ENCODE measurements at regions not wholly inside any gene's neighbourhood (a gene's known extent, or its start where the extent isn't known, plus 50 kb on each side); places are given as distances from the start of the nearest gene placed in this dataset.
"Not testable (repeated sequence)": the region's sequence is repeated elsewhere in the genome, so short reads cannot be mapped to it uniquely, and the experiment has no call there.

DNA sequence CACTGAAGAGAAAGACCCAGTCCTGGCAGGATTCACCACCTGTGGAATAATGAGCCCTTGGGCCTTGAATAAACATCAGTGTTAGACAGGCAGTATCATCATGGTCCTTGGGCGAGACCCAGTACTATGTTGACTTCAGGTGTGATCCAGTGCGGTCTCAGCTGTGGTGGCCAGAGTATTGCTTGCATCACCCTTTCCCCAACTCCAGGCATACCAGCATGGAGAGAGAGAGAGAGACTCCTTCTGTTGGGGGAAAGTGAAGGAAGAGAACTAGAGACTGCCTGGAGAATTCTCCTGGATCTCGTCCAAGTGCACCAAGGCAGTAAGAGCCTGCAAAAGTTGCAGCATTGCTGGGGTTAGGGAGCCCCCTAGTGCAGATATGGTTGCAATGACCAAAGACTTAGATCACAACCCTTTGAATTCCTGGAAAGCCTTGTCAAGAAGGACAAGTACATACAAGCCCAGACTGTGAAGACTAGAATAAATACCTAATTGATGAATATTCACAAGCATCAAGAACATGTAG lies 61.1 kb upstream of the VAMP7 start:
- peak; percentile 57 for DNase-seq

DNA sequence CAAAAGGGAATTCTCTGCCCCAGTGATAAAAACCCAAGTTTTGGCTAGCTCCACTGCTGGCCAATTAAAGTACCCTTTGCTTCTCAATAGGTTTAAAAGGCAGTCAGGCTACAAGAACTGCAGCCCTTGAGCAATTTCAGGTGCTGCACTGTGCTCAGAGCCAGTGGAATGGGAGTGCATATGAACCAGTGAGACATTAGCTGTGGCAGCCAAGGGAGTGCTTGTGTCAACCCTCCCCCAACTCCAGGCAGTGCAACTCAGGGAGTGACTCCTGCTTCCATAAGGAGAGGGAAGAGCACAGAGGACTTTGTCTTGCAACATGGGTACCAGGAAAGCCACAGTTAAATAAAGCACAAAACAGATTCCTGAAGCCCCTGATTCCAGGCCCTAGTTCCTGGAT lies 61.6 kb upstream of the VAMP7 start:
- DNase-seq: no peak

DNA sequence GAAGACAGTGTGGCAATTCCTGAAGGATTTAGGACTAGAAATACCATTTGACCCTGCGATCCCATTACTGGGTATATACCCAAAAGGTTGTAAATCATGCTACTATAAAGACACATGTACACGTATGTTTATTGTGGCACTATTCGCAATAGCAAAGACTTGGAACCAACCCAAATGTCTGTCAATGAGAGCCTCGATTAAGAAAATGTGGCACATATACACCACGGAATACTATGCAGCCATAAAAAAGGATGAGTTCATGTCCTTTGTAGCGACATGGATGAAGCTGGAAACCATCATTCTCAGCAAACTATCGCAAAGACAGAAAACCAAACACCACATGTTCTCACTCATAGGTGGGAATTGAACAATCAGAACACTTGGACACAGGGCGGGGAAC lies 66.8 kb upstream of the VAMP7 start:
- DNase-seq: not testable (repeated sequence)

DNA sequence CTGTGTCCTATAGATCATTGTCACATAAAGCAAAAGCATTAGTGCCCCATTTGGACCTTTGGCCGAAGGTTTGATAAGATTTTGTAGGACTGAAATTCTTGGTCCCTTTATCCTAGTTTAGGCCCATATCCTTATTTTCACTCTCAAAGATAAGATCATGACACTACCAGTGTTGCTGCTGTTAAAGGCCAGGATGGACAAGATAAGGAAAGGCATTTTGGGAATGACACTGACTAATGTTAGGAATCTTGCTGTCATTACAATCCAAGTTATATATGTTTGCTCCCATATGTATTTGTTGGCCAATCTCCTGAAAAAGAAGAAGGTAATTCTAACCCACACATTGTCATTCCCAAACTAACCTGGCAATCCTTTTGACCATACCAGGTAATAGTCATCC lies 101.3 kb upstream of the VAMP7 start:
- no peak for DNase-seq

DNA sequence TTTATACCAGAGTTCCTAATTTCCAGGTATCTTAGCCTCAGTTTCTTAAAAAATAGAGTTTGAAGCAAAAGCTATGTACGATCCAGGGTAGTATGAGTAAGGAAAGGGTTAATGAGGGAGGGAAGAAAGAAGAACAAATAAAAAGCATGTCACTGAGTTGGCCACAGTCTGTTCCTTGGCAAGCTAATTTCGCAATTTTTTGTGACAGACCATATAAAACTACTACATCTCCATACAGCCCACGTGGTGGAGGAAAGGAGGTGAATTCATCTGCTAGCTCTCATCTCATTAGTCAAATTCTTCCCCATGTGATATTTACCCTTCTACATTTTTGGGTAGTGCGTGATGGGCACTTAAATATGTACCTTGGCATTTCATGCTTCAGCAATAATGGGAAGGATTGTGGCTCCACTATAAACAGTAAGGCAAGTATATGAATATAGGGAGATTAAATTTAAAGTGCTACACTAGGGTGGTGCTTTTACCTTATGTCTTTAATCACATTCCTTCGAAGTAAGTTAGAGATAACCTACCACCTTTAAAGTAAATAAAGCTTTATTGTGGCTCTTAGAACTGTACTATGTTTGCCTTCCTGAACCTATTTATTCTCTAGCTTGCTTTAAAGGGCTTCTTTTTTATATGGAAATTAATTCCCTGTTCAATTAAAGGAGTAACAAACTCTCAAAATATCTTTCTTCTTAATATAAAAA lies 102.1 kb upstream of the VAMP7 start:
- DNase-seq: no peak

DNA sequence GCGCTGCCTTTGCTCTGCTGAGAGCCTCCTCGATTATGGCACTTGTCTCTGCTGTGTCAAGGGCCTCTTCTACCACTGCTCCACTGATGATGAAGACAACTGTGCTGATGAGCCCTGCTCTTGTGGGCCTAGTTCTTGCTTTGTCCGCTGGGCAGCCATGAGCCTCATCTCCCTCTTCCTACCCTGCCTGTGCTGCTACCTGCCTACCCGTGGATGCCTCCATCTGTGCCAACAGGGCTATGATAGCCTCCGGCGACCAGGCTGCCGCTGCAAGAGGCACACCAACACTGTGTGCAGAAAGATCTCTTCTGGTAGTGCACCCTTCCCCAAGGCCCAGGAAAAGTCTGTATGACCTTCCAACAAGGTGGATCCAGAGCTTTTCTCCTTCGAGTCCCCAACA lies 106.8 kb upstream of the VAMP7 start:
- DNase-seq: no peak

DNA sequence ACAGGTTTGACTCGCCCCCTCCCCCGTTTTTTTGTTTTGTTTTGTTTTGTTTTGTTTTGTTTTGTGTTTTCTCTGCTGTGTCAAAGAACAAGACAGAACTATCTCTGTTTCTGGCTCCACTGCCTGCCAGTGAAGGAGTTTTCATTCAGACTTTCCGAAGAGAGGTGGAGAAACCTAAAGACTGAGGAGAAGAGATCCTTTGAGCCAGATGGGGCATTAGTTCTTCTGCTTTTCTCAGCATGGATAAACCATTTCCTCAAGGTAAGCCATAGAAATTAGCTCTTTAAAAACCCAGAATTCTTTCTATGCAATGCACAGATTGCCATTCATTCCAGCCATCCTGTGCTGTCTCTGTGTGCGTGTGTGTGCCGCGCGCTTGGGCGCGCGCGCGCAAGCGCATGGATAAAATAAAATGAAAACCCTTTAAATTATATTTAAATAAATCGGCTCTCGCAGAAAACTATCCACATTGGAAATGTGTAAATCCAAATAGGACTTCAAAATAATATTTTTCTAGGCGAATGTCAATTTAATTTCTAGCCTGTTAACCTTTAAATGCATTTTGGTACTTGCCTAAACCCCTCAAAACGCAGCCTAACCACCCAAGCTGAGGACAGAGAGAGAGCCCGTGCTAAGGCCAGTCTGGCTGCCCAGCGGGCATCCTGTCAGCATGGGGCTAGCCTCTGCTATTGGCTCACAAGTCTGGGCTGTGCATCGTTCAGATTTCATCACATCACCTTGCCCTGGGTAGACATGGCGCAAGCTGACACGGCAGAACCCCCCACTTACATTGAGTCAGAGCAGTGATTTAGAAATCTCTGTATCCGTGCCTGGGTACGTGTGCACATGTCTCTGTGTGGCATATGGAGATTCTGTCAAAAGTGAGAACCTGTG lies 113.0 kb upstream of the VAMP7 start:
- peak; percentile 80 for DNase-seq

DNA sequence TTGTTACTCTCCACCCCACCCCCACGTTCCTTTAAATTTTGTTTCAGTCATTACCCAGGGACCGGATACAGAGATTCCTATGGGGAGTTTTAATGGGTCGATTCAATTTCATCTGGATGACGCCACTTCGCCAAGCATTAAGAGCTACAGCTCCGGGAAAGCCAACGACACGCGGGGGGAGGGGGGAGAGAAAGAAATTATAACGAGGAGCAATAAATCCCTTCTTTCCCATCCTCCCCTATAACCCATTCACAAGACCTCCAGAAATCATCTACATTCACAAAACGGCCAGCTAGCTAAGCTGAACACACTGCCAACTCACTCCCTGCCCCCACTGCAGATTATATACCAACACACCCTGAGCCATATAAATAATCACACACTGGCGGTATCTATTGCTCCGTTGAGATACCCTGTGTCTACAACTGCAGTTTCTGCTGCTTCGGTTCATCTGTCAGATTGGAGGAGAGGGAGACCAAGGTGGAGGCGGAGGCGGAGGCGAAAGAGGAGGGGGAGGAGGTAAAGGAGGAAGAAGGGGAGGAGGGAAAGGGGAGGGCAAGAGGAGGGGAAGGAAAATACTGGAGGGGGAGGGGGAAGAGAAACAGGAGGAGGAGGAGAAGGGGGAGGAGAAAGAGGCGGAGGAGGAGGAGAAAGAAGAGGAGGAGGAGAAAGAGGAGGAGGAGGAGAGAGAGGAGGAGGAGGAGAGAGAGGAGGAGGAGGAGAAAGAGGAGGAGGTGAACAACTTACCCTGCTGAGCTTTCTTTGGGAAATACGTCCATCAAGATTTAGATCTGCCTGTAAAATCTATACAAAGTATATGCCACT lies 113.9 kb upstream of the VAMP7 start:
- DNase-seq: peak; percentile 52

DNA sequence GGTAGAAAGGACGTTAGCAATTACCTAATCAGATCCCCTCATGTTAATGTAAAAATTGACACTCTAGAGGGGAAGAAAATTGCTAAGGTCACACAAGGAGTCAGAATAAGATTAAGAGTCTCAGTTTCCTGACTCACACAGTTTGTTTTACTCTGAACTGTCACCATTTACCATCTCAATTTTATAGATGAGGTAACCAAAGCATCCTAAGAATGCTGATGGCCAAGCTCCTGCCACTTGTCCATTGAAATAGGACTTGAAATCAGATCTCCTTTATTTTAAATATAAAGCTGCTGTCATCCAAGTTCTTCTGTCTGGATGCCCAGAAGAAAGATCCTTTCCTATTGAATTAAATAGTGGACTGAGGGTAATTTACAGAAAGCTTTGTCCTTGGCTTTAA lies 114.8 kb upstream of the VAMP7 start:
- no peak for DNase-seq

DNA sequence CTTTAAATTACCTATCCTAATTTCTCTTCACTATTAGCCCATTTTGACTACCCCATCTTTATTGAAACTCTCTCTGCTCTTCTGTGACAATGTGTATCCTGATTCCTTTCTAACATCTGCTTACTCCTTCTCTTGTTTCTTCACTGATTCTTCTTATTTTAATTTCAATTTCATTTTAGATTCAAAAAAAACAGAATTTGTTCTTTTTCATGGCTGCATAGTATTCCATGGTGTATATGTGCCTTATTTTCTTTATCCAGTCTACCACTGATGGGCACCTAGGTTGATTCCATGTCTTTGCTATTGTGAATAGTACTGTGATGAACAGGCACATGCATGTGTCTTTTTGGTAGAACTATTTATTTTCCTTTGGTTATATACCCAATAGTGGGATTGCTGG lies 120.0 kb upstream of the VAMP7 start:
- DNase-seq: no peak

DNA sequence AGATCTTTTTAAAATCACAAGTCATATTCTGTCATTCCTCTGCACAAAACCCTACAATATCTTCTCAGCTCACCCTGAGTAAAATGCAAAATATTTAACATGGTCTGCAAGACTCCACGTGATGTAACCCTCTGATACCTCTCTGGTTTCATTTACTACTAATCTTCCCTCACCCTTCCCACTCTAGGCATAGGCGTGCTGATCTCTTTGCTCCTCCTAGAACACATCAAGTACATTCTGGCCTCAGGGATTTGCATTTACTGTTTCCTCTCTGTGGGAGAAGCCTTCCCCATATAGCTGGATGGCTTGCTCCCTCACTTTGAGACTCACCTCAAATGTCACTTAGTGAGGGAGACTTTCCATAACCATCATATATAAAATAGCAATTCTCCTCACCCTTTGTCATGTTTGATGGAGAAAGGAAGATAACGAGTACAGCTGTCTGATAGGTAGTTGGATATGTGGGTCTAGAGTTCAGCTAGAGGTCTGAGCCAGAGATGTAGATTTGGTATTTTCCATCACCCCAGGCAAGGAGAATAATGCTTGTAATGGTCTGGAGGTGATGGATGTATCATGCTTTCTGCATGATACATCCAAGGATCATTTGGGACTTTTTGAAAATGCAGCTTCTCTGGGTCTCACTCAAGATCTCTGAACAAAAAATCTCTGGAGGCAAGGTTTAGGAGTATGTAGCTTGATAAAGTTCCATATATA lies 123.9 kb upstream of the VAMP7 start:
- DNase-seq: no peak

DNA sequence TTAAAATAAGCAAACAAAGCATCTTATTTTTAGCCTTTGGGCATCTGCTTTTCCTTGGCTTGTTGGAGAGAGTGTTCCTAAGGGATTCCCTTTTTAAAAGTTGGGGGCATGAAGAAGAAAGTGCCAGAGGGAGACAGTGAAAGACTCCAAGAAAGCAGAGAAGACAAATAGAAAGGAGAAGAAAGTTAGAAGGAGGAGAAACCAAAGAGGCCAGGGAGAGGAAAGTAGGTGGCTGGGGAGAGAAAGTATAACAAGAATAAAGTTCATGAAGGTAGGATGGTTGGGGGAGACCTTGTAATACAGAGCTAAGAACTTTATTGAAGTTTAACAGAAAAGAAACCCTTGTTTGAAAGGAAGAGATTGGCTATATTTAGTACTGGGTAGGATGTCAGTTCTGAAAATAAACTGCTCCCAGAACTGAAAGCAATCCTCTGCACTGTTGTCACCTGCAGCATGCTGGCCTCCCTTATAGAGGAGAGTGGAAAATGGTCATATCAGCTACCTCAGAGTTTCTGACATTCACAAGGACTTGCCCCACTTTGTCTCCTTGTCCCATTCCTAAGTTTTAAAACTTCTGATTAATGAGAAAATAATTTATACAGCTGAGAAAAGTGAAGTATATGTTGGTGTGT lies 125.3 kb upstream of the VAMP7 start:
- DNase-seq: no peak

DNA sequence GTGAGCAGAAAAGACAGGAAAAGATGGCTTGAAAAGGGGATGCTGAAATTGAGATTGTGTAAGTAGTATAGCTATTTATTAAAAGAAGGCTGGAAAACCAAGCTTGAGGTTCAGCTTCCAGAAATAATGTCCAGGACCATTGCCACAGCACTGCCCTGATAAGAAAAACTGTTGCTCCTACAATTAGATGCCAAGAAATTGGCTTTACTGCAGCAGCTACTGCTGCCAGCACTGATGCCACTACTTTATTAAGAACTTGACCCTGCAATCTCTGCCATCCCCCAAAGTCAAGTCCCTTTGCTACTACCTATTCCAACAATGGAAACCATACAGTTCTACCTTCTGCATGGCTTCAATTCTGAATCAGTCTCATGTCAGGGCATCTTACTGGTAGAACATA lies 130.0 kb upstream of the VAMP7 start:
- DNase-seq: no peak

DNA sequence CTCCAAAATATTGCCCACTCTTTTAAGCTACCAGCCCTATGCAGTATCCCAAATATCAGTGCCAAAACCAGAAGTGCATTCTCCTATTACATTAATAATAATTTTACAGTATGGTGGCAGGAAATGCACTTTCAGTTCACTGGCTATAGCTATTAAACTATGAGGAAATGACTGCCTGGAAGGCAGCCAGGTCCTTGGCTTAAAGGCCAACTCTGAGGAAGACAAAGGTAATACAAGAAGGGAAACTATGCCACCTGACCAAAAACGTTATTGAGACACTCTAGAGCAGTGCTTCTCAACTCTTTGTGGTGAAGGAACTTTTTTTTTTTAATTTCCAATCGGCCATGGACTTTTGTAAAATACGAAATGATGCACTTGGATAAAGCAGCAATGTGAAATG lies 133.6 kb upstream of the VAMP7 start:
- DNase-seq: peak; percentile 26

DNA sequence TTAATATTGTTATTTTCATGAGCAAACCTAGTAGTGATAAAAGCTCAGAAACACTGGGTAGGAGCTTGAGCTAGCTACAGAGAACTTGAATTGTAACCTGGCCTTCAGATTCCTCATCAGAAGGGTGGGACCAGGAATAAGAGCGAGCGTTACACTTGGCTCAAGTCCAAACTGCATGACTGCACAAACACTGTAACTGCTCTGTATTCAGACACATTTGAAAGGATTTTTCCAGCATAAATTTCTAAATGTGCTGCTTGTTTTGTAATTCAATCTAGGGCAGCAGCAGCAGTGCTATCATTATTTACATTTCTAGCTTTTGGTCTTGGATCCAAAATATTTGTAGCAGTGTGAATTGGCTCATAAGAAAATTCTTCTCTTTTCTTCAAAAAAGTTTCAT lies 133.0 kb upstream of the TMLHE start:
- no peak for DNase-seq

DNA sequence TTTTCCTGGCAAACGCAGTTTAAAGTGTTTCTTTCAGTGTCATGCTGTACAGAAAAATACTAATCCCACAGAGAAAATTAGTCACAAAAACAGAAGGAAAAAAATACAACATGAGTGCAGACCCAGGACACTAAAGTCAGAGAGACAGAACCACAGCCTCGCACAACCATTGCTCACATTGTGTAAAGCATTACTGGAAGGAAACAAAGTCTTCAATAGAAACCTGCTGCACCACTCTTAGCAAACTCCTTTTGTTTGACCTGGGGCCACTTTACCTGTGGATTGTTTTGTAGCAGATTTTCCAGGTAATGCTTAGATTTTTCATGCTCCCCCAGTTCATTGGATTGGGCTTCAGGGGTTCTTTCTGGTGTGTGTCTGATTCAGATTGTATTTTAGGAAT lies 131.8 kb upstream of the TMLHE start:
- no peak for DNase-seq

DNA sequence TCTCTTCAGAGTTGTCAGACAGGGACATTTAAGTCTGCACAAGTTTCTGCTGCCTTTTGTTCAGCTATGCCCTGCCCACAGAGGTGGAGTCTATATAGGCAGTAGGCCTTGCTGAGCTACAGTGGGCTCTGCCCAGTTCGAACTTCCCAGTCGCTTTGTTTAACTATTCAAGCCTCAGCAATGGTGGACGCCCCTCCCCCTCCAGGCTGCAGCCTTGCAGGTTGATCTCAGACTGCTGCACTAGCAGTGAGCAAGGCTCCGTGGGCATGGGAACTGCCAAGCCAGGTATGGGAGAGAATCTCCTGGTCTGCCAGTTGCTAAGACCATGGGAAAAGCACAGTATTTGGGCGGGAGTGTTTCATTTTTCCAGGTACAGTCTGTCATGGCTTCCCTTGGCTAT lies 115.6 kb upstream of the TMLHE start:
- not testable (repeated sequence) for DNase-seq

DNA sequence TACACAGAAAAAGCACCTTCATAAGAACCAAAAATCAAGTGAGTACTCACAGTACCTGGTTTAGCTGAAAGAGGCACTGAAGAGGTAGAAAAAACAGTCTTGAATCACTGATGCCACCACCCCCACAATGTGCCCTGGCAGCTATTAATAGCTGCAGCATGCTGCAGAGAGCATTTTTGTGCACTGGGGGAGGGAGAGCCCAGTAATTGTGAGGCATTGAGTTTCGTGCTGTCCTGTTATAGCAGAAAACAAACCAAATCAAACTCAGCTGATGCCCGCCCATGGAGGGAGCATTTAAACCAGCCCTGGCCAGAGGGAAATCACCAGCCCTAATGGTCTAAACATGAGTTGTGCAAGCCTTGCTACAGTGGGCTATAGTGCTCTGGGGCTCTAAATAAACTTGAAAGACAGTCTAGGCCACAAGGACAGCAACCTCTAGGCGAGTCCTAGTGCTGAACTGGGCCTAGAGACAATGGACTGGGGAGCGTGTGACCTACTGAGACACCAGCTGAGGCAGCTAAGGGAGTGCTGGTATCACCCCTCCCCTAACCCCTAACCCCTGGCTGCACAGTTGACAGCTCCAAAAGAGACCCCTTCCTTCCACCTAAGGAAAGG lies 106.3 kb upstream of the TMLHE start:
- DNase-seq: no peak

DNA sequence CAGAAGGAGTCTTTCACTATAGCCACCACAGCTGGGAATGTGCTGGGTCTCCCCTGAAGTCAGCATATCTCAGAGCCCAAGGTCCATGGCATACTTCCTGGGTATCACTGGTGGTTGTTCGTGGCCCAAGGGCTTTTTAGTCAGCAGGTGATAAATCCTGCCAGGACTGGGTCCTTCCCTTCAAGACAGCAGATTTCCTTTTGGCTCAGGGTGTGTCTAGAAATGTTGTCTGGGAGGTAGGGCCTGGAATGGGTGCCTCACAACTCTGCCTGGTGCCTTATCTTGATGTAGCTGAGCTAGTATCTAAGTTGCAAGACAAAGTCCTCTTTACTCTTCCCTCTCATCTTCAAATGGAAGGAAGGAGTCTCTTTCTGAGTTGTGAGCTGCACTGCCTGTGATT lies 102.4 kb upstream of the TMLHE start:
- no peak for DNase-seq

DNA sequence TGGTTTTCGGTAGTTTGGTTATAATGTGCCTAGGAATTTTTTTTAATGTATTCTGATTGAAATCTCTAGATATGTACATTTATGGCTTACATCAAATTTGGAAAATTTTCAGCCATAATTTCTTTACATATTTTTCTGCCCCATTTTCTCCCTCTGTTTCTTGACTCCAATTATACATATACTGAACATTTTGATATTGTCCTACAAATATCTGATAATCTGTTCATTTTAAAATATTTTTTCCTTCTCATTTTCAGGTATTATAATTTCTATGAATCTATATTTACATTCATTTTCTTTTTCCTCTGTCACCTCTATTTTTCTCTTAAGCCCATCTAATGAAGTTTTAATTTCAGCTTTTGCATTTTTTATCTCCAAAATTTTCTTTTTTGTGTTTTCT lies 82.7 kb upstream of the TMLHE start:
- DNase-seq: no peak

DNA sequence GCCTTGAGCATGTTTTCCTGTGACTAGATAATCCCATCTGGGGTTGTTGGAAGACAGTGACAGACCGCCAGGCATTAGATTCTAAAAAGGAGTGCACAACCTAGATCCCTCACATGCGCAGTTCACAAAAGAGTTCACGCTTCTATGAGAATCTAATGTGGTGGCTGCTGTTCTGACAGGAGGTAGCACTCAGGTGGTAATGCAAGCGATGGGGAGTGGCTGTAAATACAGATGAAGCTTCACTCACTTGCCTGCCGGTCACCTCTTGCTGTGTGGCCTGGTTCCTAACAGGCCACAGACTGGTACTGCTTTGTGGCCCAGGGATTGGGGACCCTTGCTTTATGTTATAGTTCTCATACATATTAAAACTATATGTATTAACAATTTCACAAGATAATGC lies 81.9 kb upstream of the TMLHE start:
- no peak for DNase-seq

DNA sequence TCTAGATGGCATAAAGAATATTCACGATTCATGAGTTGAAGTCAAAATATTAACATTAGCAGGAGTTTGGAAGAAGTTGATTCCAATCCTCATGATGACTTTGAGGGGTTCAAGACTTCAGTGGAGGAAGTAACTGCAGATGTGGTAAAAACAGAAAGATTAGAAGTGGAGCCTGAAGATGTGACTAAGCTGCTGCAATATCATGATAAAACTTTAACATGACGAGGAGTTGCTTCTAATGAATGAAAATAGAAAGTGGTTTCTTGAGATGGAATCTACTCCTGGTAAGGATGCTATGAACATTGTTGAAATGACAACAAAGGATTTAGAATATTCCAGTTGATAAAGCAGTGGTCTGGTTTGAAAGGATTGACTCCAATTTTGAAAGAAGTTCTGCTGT lies 70.1 kb upstream of the TMLHE start:
- DNase-seq: no peak

Measured in NCI-H226 (cell line).